ENCODE measurements at regions not wholly inside any gene's neighbourhood (a gene's known extent, or its start where the extent isn't known, plus 50 kb on each side); places are given as distances from the start of the nearest gene placed in this dataset.

DNA sequence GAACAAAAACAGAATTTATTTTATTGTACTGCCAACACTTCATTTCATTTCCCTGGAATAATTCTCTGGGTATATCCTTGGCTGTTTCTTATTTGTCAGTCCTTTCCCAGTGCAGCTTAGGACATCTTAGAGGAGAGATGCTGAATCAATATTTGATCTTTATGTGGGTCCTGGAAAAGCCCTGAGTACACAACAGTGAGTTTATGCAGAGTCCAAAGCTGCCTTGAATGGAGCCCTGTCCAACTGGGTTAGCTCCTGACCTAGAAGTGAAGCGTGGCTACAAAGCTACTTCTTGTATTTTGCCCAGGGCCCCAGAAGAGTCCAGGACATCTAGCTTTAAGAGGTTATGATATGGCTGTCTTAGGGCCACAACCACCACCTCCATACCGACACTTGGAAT, 378.0 kb upstream of the FAT3 start:
- H3K9me3 Mint-ChIP-seq = peaks cover 14% of the 10 kb centered on the region
- no peaks in the 10 kb centered on the region for H3K36me3 Mint-ChIP-seq (ENCODE audit: low read depth)
- no peaks in the 10 kb centered on the region for H3K27me3 Mint-ChIP-seq (ENCODE audit: low read depth)
- H3K27ac Mint-ChIP-seq = no peak overlapping the region
- no peak for DNase-seq (ENCODE audit: low spot score)
- no peaks in the 10 kb centered on the region for H3K4me1 Mint-ChIP-seq (ENCODE audit: low read depth)
- H3K4me3 Mint-ChIP-seq = no peak overlapping the region

DNA sequence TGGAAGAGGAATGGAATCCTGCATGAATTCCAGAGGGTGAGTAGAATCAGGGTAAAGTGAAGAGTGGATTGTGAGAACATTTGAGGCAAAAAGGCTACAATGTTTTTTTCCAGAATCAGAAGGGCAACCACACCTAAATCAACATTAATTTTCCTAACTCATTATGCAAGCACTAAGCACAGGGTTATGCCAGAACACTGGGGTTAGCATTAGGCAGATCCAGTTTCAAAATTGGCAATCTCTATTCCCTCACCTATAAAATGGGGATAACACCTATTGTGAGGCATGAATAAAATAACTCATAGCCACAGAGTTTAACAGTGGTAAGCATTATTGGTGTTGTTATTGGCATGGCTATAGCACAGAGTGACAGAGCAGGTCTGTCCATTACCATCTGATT, 378.6 kb upstream of the FAT3 start:
- no peaks in the 10 kb centered on the region for H3K36me3 Mint-ChIP-seq (ENCODE audit: low read depth)
- no peaks in the 10 kb centered on the region for H3K27me3 Mint-ChIP-seq (ENCODE audit: low read depth)
- H3K9me3 Mint-ChIP-seq = peaks cover 14% of the 10 kb centered on the region
- H3K27ac Mint-ChIP-seq = no peak overlapping the region
- no peak overlapping the region for H3K4me3 Mint-ChIP-seq
- no peaks in the 10 kb centered on the region for H3K4me1 Mint-ChIP-seq (ENCODE audit: low read depth)
- no peak for DNase-seq (ENCODE audit: low spot score)

DNA sequence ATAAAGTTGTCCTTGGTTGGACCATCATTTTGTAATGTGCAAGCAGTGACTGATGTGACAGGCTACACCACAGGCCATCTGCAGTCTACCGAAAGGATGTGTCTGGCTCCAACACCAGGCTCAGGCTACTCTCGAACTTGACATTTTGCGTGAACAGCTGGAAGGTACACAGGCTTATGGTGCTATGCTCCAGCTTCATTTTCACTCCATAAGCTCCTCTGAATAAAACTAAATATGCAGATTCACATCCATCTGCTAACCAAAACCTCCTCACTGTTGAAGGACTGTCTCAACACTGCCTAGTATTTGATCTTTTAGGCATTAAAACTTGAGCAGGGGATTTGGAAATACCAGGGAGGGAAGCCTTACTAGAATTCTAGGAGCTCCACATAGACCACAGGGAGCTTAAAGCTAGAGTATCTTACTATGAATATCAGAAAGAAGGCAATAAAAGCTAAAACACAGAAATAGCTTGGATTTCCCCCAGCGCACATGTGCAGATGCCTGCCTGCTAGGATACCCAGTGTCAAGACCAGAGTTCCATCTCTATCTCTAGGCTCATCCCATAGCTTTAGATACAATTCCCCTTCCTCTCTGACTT, 383.9 kb upstream of the FAT3 start:
- no peak overlapping the region for H3K27ac Mint-ChIP-seq
- no peaks in the 10 kb centered on the region for H3K36me3 Mint-ChIP-seq (ENCODE audit: low read depth)

GRCh38 chr11:91837411-91838330, 386.9 kb upstream of the FAT3 start:
- H3K36me3 Mint-ChIP-seq (ENCODE audit: low read depth) = no peaks in the 10 kb centered on the region
- no peaks in the 10 kb centered on the region for H3K27me3 Mint-ChIP-seq (ENCODE audit: low read depth)
- no peak for DNase-seq (ENCODE audit: low spot score)
- H3K27ac Mint-ChIP-seq = no peak overlapping the region
- no peaks in the 10 kb centered on the region for H3K4me1 Mint-ChIP-seq (ENCODE audit: low read depth)
- peaks cover 8% of the 10 kb centered on the region for H3K9me3 Mint-ChIP-seq
- no peak overlapping the region for H3K4me3 Mint-ChIP-seq

More for the DNA sequence above, 383.9 kb upstream of the FAT3 start:
- no peaks in the 10 kb centered on the region for H3K4me1 Mint-ChIP-seq (ENCODE audit: low read depth)
- no peaks in the 10 kb centered on the region for H3K27me3 Mint-ChIP-seq (ENCODE audit: low read depth)
- no peak for DNase-seq (ENCODE audit: low spot score)
- H3K9me3 Mint-ChIP-seq = peaks cover 5% of the 10 kb centered on the region
- no peak overlapping the region for H3K4me3 Mint-ChIP-seq

- no peaks in the 10 kb centered on the region for H3K4me1 Mint-ChIP-seq (ENCODE audit: low read depth)
- no peaks in the 10 kb centered on the region for H3K36me3 Mint-ChIP-seq (ENCODE audit: low read depth)
- H3K27me3 Mint-ChIP-seq (ENCODE audit: low read depth) = no peaks in the 10 kb centered on the region
- H3K4me3 Mint-ChIP-seq = no peak overlapping the region
- H3K27ac Mint-ChIP-seq = no peak overlapping the region
- H3K9me3 Mint-ChIP-seq = peaks cover 19% of the 10 kb centered on the region
- DNase-seq (ENCODE audit: low spot score) = no peak
Measured at GRCh38 chr11:91835051-91835560, 389.5 kb upstream of the FAT3 start.

- Mint-ChIP-seq H3K27ac (no peak overlapping the region), H3K9me3 (peaks cover 20% of the 10 kb centered on the region), H3K4me1 (ENCODE audit: low read depth) (no peaks in the 10 kb centered on the region), H3K4me3 (no peak overlapping the region), H3K36me3 (ENCODE audit: low read depth) (no peaks in the 10 kb centered on the region), H3K27me3 (ENCODE audit: low read depth) (no peaks in the 10 kb centered on the region)
- no peak for DNase-seq (ENCODE audit: low spot score)
Measured at GRCh38 chr11:91828901-91829300, 395.7 kb upstream of the FAT3 start.

- H3K36me3 Mint-ChIP-seq (ENCODE audit: low read depth) = no peaks in the 10 kb centered on the region
- no peak overlapping the region for H3K4me3 Mint-ChIP-seq
- H3K27ac Mint-ChIP-seq = no peak overlapping the region
- DNase-seq (ENCODE audit: low spot score) = no peak
- H3K27me3 Mint-ChIP-seq (ENCODE audit: low read depth) = no peaks in the 10 kb centered on the region
- no peaks in the 10 kb centered on the region for H3K4me1 Mint-ChIP-seq (ENCODE audit: low read depth)
- H3K9me3 Mint-ChIP-seq = peaks cover 11% of the 10 kb centered on the region
Measured at GRCh38 chr11:91825777-91826176, 398.8 kb upstream of the FAT3 start.

DNA sequence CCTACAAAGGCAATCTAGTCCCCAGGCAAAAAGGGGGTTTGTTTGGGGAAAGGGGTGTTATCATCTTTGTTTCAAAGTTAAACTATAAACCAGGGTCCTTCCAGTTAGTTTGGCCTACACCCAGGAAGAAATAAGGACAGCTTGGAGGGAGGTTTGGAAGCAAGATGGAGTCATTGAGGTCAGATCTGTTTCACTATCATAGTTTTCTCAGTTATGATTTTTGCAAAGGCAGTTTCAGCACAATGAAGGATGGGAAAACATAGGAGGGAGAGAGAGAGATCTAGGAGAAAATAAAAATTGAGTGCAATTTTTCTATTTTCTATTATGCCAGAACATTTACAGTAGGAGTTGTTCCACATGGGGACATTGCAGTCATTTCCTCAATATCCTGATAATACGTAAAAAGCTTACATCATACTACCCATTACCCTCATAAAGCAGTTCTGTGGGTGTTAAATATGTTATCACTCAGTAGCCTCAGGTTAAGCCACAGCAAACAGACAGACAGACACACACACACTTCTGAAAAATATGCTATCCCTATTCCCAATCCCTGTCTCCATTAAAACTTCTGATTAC, 401.3 kb upstream of the FAT3 start:
- no peaks in the 10 kb centered on the region for H3K4me1 Mint-ChIP-seq (ENCODE audit: low read depth)
- no peaks in the 10 kb centered on the region for H3K27me3 Mint-ChIP-seq (ENCODE audit: low read depth)
- peaks cover 6% of the 10 kb centered on the region for H3K9me3 Mint-ChIP-seq
- H3K36me3 Mint-ChIP-seq (ENCODE audit: low read depth) = no peaks in the 10 kb centered on the region
- H3K27ac Mint-ChIP-seq = no peak overlapping the region
- no peak overlapping the region for H3K4me3 Mint-ChIP-seq
- no peak for DNase-seq (ENCODE audit: low spot score)

GRCh38 chr11:91822805-91823204, 401.8 kb upstream of the FAT3 start:
- H3K36me3 Mint-ChIP-seq (ENCODE audit: low read depth) = no peaks in the 10 kb centered on the region
- peaks cover 6% of the 10 kb centered on the region for H3K9me3 Mint-ChIP-seq
- H3K4me3 Mint-ChIP-seq = no peak overlapping the region
- H3K27me3 Mint-ChIP-seq (ENCODE audit: low read depth) = no peaks in the 10 kb centered on the region
- no peak for DNase-seq (ENCODE audit: low spot score)
- no peak overlapping the region for H3K27ac Mint-ChIP-seq
- H3K4me1 Mint-ChIP-seq (ENCODE audit: low read depth) = no peaks in the 10 kb centered on the region

DNA sequence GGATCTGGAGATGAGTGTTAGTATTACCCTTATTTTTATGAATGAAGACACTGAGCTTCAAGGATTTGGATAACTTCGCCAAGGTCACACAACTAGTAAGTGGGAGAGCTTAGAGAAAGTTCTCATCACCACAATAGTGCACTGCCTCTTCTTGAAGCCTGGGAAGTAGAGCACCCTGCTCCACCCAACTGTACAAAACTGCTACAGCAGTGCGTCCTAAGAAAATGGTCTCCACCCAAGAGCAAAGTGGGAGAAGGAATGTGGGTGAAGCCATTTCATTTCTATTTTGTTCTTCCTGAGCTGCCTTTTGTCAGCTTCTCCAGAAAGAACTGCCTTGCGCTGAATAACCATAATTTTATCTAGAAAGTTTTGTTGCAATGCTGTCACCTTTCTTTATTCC, 403.9 kb upstream of the FAT3 start:
- no peak overlapping the region for H3K27ac Mint-ChIP-seq
- no peak for DNase-seq (ENCODE audit: low spot score)

GRCh38 chr11:91819777-91820176, 404.8 kb upstream of the FAT3 start:
- Mint-ChIP-seq H3K9me3 (no peaks in the 10 kb centered on the region), H3K27ac (no peak overlapping the region), H3K4me3 (no peak overlapping the region), H3K27me3 (ENCODE audit: low read depth) (no peaks in the 10 kb centered on the region), H3K36me3 (ENCODE audit: low read depth) (no peaks in the 10 kb centered on the region), H3K4me1 (ENCODE audit: low read depth) (no peaks in the 10 kb centered on the region)
- no peak for DNase-seq (ENCODE audit: low spot score)

More for the DNA sequence above, 403.9 kb upstream of the FAT3 start:
- Mint-ChIP-seq H3K36me3 (ENCODE audit: low read depth) (no peaks in the 10 kb centered on the region), H3K27me3 (ENCODE audit: low read depth) (no peaks in the 10 kb centered on the region), H3K9me3 (no peaks in the 10 kb centered on the region), H3K4me1 (ENCODE audit: low read depth) (no peaks in the 10 kb centered on the region), H3K4me3 (no peak overlapping the region)

GRCh38 chr11:91819195-91819594, 405.4 kb upstream of the FAT3 start:
- no peaks in the 10 kb centered on the region for H3K4me1 Mint-ChIP-seq (ENCODE audit: low read depth)
- no peaks in the 10 kb centered on the region for H3K27me3 Mint-ChIP-seq (ENCODE audit: low read depth)
- H3K27ac Mint-ChIP-seq = no peak overlapping the region
- no peak for DNase-seq (ENCODE audit: low spot score)
- H3K9me3 Mint-ChIP-seq = no peaks in the 10 kb centered on the region
- H3K36me3 Mint-ChIP-seq (ENCODE audit: low read depth) = no peaks in the 10 kb centered on the region
- no peak overlapping the region for H3K4me3 Mint-ChIP-seq

DNA sequence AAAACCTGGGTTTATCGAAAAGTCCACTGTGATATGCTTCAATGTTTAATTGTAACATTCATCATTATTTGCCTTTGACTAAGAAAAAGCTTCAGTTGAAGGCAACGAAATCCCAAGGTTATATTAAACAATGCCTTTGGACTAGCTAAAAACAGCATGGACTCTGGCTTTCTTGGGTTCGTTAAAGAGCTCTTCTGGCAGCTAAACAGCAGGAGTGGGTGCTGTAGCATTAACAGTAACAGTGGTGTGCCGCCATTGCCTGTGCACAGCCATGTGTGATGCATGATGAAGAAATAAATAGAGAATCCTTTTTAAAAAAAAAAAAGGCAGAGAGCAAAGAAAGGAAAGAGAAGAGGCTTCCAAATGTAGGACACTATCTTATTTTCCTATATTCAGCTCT, 406.6 kb upstream of the FAT3 start:
- H3K27ac Mint-ChIP-seq = no peak overlapping the region
- no peaks in the 10 kb centered on the region for H3K4me1 Mint-ChIP-seq (ENCODE audit: low read depth)
- no peaks in the 10 kb centered on the region for H3K9me3 Mint-ChIP-seq
- H3K4me3 Mint-ChIP-seq = no peak overlapping the region
- H3K36me3 Mint-ChIP-seq (ENCODE audit: low read depth) = no peaks in the 10 kb centered on the region
- DNase-seq (ENCODE audit: low spot score) = no peak
- H3K27me3 Mint-ChIP-seq (ENCODE audit: low read depth) = no peaks in the 10 kb centered on the region

GRCh38 chr11:91813263-91813662, 411.4 kb upstream of the FAT3 start:
- no peak overlapping the region for H3K4me3 Mint-ChIP-seq
- no peaks in the 10 kb centered on the region for H3K36me3 Mint-ChIP-seq (ENCODE audit: low read depth)
- H3K27ac Mint-ChIP-seq = no peak overlapping the region
- H3K27me3 Mint-ChIP-seq (ENCODE audit: low read depth) = no peaks in the 10 kb centered on the region
- H3K9me3 Mint-ChIP-seq = peaks cover 5% of the 10 kb centered on the region
- DNase-seq (ENCODE audit: low spot score) = no peak
- no peaks in the 10 kb centered on the region for H3K4me1 Mint-ChIP-seq (ENCODE audit: low read depth)
